Esophagus squamous epithelium (tissue), 4 donors: ENCODE measurements at regions not wholly inside any gene's neighbourhood (a gene's known extent, or its start where the extent isn't known, plus 50 kb on each side); places are given as distances from the start of the nearest gene placed in this dataset.

Source experiments
- CTCF ChIP-seq, 6 experiments: fragments of 450-650 bp in 4 of 6; fragments of 200-600 bp in 2 of 6; sonication (generic) in 2 of 6; IDR thresholded peaks; one replicate each; pipeline ENCODE4 v1.5.1; 2016 to 2019; ENCODE audit warnings: antibody characterized with exemption in 6 of 6, mild to moderate bottlenecking in 4 of 6, moderate library complexity in 4 of 6
- POLR2A ChIP-seq, 4 donors: fragments of 450-650 bp; IDR thresholded peaks; one replicate each; pipeline ENCODE4 v1.6.1; 2017; ENCODE audit warnings: antibody characterized with exemption in 4 of 4, mild to moderate bottlenecking in 4 of 4, moderate library complexity in 3 of 4

DNA sequence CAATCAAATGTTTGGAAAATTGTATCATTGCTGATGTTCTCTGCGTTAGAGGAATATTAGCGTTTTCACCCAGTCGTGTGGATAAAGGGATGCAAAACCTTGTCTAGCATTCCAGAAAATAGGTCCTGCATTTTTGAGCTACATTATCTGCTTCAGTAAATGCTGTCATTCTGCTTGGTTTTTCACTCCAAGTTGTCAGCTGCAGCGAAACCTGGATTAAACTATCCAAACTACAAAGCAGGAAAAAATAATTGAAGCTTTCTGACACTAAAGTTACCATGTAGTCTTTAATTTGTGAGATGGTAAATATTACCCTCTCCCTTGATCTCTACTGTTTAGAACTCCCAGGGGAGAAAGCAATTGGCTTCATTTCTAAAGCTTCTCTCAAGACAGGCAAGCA is 1795.5 kb upstream of the PRR20A start:
- no peak for TF ChIP-seq CTCF (IDR thresholded peaks at IDR 0.05)
- TF ChIP-seq POLR2A (IDR thresholded peaks at IDR 0.05), result no peak
